Mucosa of descending colon (tissue), 3 donors: ENCODE measurements at regions not wholly inside any gene's neighbourhood (a gene's known extent, or its start where the extent isn't known, plus 50 kb on each side); places are given as distances from the start of the nearest gene placed in this dataset.

ENCODE experiments used
- ATAC-seq: fragments of 200-7000 bp; cut with Tn5 transposase; one replicate; pipeline ENCODE4 v1.9.1; 2020; ENCODE audit warnings: mild to moderate bottlenecking, moderate library complexity
- DNase-seq, 3 donors: peaks; one replicate each; pipeline ENCODE4 v3.0.0-alpha.2; 2020
- H3K36me3 ChIP-seq: fragments of 200-600 bp; one replicate; pipeline ENCODE4 v1.8.0; 2021; ENCODE audit warnings: low read depth, mild to moderate bottlenecking
- H3K4me1 ChIP-seq: fragments of 200-600 bp; one replicate; pipeline ENCODE4 v1.8.0; 2021; ENCODE audit warnings: low read depth, mild to moderate bottlenecking
- H3K4me3 ChIP-seq: fragments of 200-600 bp; one replicate; pipeline ENCODE4 v1.8.0; 2021; ENCODE audit warnings: mild to moderate bottlenecking
- H3K9me3 ChIP-seq: fragments of 200-600 bp; one replicate; pipeline ENCODE4 v1.8.0; 2021; ENCODE audit warnings: mild to moderate bottlenecking
- CTCF ChIP-seq: fragments of 200-600 bp; IDR thresholded peaks from one replicate; pipeline ENCODE4 v1.8.0; 2022; ENCODE audit warnings: antibody characterized with exemption, mild to moderate bottlenecking
- intact Hi-C, 2 donors: fragments of 100-400 bp; cut with DNase I in 1 of 2; cut with micrococcal nuclease in 1 of 2; formaldehyde crosslinking; loops; one replicate each; pipeline versions ENCODE4 v1.11.0 to v1.11.1; 2022; cut with DNase I, micrococcal nuclease
- donor health status: DM: no; HTN: no; CAD: no; lungs with moderate emphysema.
- donor health status: DM: no; HTN: no; CAD: no.
- donor health status: DM: no; HTN: yes; CAD: no.

GRCh38 chr4:117357866-117358265 is 272.5 kb upstream of the TRAM1L1 start:
- H3K4me3 ChIP-seq: no peak overlapping the region
- no peaks in the 10 kb centered on the region for H3K4me1 ChIP-seq
- no peaks in the 10 kb centered on the region for H3K9me3 ChIP-seq
- intact Hi-C loops: no loop called here
- ATAC-seq (no peak), DNase-seq (no peak)
- no peaks in the 10 kb centered on the region for H3K36me3 ChIP-seq
- no peak for TF ChIP-seq CTCF

GRCh38 chr4:117370944-117371668 is 285.7 kb upstream of the TRAM1L1 start:
- intact Hi-C loops: no loop called here
- DNase-seq (no peak), ATAC-seq (no peak)
- Histone ChIP-seq H3K36me3 (no peaks in the 10 kb centered on the region), H3K4me1 (no peaks in the 10 kb centered on the region), H3K4me3 (no peak overlapping the region), H3K9me3 (no peaks in the 10 kb centered on the region)
- TF ChIP-seq CTCF: no peak

- TF ChIP-seq CTCF: no peak
- Histone ChIP-seq H3K9me3 (no peaks in the 10 kb centered on the region), H3K4me3 (no peak overlapping the region), H3K36me3 (no peaks in the 10 kb centered on the region), H3K4me1 (no peaks in the 10 kb centered on the region)
- DNase-seq (no peak), ATAC-seq (no peak)
- intact Hi-C loops: no loop called here
Measured at GRCh38 chr4:117375101-117375500, 289.7 kb upstream of the TRAM1L1 start.

GRCh38 chr4:117376692-117377091 is 291.3 kb upstream of the TRAM1L1 start:
- ATAC-seq (no peak), DNase-seq (no peak)
- no peaks in the 10 kb centered on the region for H3K4me1 ChIP-seq
- no peaks in the 10 kb centered on the region for H3K36me3 ChIP-seq
- H3K9me3 ChIP-seq: no peaks in the 10 kb centered on the region
- TF ChIP-seq CTCF: no peak
- intact Hi-C loops: no loop called here
- H3K4me3 ChIP-seq: no peak overlapping the region

- TF ChIP-seq CTCF: no peak
- H3K4me1 ChIP-seq: no peaks in the 10 kb centered on the region
- ATAC-seq (no peak), DNase-seq (no peak)
- no peak overlapping the region for H3K4me3 ChIP-seq
- intact Hi-C loops: no loop called here
- H3K36me3 ChIP-seq: no peaks in the 10 kb centered on the region
- no peaks in the 10 kb centered on the region for H3K9me3 ChIP-seq
Measured at GRCh38 chr4:117378942-117379341, 293.6 kb upstream of the TRAM1L1 start.

- ATAC-seq: no peak
- no peak for TF ChIP-seq CTCF
- Histone ChIP-seq H3K4me1 (no peaks in the 10 kb centered on the region), H3K4me3 (no peak overlapping the region), H3K36me3 (no peaks in the 10 kb centered on the region), H3K9me3 (no peaks in the 10 kb centered on the region)
- intact Hi-C loops: no loop called here
- no peak for DNase-seq
Measured at GRCh38 chr4:117383468-117383867, 298.1 kb upstream of the TRAM1L1 start.
